ENCODE measurements at regions not wholly inside any gene's neighbourhood (a gene's known extent, or its start where the extent isn't known, plus 50 kb on each side); places are given as distances from the start of the nearest gene placed in this dataset.

DNA sequence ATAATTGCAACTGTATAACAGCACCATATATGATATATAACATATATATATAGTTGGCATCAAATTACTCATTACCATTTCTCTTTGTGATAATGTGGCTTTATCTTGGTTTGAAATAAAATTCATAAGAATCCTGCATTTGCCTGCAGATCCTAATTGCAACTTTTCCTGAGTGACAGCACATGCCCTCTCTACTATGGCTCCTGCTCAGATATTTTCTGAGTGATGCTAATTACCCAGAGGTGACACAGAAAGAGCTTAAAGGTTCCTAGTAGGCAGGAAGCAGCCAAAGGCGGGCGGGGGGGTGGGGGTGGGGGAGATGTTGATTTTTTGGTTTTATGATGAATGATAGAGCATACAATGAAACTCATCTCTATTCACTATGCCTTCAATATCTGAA is 370.6 kb downstream of the MFSD1 start:
- DNase-seq, result no peak

GRCh38 chr3:159174715-159175692 is 373.1 kb downstream of the MFSD1 start:
- DNase-seq, result no peak

DNA sequence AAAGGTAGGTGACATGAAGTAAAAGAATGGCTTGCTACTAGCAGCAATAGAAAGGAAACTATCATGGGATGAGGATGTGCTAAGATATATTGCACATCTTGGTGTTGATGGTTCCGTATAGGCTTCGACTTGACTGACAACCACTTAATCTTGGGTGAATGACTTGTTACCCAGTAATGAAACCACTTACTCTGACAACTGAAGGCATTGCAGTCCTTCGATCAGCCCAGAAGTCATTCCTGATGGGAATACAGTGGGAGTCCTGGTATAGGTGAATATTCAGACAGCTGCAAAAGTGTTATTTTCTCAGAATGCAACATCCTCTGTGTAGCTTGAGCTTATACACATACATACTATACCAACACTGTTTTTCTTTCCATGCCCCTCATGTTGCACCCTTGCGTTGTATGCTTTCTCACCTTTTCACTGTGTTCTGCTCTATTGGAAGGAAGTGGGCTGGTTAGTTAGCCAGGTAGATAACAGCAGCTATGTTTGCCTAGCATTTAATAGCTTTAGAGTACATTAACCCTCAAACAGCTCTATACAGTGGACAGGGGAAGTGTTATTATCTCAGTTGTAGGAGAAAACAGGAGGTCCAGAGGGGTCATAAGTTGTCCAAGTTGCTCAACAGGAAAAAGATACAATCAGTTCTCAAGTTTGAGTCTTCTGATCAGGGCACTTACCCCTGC is 376.5 kb downstream of the MFSD1 start:
- DNase-seq, result no peak

- no peak for DNase-seq
These were observed 381.1 kb downstream of the MFSD1 start for GRCh38 chr3:159182961-159183360.

DNA sequence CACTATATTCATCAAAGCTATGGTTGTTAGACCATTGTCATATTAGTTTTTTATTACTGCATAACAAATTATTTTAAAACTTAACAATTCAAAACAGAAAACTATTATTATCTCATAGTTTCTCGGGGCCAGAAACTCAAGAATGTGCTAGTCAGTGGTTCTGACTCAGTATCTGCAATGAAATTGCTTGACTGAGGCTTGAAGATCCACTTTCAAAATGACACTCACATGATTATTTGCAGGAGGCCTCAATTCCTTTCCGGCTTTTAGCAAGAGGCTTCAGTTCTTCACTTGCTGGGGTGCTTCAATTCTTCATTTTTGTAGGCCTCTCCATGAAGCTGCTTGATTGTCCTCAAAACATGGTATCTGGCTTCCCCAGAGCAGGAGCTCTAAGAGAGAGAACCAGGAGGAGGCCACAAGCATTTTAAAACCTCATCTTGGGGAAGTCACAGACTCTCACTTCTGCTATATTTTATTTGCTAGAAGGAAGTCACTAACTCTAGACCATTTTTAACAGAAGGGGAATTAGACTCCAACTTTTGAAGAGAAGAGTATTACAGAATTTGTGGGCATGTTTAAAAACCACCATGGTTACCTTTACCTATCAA is 383.7 kb downstream of the MFSD1 start:
- DNase-seq, result peak; percentile 45 to 49

GRCh38 chr3:159186581-159186980 is 384.7 kb downstream of the MFSD1 start:
- DNase-seq, result no peak

DNA sequence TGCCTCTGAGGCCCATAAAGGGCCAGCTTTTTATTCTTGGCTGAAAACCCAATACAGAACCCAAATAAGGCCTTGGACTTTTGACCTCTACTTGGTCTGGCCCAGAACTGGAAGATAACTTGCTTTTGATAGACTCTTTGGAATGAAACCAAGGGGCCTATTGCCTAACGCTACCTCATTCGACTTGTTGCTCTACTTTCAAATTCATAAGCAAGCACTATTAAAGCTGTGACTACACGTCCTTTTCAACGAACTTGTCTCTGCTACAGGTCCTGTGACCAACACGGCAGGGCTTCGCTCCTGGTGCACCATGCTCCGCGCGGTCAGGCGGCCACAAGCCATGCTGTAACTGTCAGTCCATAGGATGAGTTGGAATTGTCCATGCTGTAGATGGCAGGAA is 385.4 kb downstream of the MFSD1 start:
- no peak for DNase-seq

GRCh38 chr3:159187706-159188105 is 385.9 kb downstream of the MFSD1 start:
- DNase-seq, result no peak

DNA sequence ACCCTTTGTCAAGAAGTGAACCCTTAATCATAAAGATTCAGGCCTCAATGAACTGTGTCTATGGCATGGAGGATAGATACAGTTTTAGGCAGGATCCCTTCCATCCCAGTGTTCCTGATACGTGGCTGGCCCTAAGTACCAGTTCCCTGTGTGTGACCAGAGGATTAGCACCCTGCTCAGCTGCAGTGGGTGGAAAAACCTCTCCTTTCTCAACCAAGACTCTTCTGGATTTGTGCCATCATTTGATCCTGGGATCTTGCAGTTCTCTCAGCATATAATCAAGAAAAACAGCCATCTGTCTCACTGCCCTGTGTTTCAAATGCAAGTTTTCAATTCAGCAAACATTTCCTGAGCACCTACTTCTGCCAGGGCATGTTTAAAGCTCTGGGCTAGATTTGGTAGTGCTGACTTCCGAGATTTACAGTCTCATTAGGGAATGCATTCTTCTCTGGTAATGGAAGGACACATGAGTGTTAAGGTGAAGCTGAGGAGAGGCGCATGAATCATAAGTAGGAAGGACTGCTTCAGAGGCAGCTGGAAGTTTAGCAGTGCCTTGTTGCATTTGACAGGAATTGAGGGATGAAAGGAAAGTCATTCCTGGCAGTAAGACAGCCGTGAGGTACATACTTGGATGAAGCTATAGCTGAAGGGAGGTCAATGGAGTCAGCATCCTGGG is 388.3 kb downstream of the MFSD1 start:
- no peak for DNase-seq

DNA sequence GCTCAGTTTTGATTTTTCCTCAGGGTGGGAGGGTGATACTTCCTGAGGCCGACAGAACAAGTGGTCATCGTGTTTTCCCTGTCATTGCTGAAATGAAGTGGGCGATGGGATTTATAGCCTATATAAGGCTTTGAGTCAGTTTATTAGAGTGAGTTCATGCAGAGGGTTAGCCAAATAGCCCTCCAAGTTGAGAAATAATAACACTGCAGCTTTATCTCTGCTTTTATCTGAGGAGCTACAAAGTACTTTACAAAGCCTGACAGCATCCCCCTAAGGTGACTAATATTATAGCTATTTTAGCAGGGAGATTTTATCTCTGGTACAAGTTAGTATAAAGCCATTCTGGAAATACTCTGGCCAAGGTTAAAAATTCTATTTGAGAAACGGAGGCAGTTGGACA is 389.6 kb downstream of the MFSD1 start:
- no peak for DNase-seq

GRCh38 chr3:159196359-159196758 is 394.5 kb downstream of the MFSD1 start:
- DNase-seq, result no peak

GRCh38 chr3:159200176-159200575 is 398.3 kb downstream of the MFSD1 start:
- peak in 1 of 2 donors; percentile 0 for DNase-seq

DNA sequence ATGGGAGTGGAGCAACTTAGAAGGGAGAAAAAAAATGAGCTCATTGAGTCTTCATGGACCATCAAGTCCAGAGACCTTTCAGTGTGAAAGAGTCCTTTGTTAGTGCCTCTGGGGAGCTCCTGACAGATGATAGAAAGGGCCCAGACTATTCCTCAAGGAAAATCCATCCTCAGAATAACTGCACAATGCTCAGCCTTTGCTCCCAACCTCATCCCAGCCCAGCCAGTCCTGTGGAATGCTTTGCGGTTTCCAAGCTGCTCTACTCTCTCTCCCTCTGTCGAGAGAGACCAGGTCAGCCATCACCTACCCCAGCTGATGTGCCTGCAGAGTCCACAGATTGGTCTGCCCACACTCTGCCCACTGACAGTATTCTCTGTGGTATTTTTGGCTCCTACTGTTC is 406.2 kb downstream of the MFSD1 start:
- DNase-seq, result no peak

DNA sequence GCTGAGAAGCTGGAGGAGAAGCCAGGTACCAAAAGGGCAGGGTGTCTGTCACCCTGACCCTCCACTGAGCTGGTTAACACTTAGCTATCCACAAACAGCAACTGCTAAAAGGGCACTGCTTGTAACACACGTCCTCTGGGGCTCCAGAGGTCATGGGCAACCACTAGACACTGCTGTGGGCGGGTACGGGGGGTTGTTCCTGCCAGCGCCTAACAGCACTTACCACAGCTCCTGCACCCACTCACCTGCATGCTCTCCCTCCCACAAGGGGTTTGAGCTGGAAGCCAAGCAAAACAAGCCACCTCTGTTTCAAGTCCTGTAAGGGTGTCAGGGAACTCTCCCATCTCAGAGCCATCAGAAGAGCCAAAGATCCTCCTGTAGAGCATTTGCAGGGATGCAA is 407.6 kb downstream of the MFSD1 start:
- no peak for DNase-seq

GRCh38 chr3:159210336-159210735 is 408.5 kb downstream of the MFSD1 start:
- DNase-seq, result no peak

GRCh38 chr3:159216311-159216710 is 414.5 kb downstream of the MFSD1 start:
- no peak for DNase-seq

DNA sequence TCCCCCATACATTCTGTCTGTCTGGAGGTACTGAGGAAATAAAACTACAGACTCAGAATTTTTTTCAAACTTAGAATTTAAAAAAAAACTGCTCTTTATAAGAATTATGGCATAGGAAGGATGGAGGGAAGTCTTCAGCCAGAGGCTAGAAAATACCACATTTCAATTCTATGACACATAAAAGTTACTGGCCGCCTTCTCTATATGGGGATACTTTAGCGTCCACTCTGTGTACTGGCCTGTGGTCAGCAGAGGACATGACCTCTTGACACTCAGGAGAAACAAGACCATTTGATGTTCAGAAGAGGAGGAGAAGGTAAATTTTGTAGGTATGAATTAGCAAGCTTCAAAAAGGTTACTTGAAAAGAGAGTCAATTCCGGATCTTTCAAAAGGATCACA is 417.4 kb downstream of the MFSD1 start:
- DNase-seq, result no peak

DNA sequence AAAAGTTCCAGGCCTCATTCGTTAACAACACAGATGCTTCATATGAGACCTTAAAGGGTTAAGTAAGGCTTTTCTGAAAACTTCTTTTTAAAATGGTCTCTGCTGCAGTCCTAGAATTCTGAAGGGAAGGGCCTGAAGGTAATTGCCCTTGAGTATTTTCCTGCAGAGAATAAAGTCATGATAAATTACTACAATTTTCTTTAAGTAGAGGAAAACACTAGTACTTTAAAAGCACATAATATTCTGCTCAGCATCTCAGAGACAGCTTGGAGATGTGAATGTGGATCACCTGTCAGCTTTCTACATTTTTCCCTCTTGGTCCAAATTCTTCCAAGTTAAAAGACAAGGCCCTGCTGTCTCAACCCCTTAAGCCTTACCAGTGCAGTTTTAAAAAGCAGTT is 419.5 kb downstream of the MFSD1 start:
- DNase-seq, result no peak

DNA sequence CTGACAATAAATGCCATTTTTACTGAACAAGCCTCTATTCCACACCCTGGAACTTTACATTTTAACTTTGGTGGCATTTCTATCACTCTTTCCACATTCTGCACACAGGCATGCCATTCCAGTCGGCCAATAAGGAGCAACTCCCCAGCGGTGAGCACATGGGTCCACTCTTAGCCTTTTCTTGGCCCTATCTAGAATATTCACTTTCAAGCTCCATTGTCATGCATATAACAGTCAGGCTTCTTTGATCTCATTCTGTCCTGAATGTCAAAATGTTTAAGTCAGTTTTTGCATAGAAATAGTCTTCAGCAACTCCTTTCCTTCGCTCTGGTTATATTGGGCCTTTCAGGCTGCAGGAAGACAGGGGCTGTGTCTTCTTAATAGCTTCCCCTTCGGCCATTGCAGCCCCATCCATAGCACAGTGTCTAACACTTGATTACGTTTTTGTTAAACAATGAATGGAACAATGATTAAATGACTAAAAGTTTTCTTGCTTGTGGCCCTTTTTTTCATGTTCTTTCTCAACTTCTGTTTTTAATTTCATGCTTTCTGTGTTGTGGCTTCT is 427.3 kb downstream of the MFSD1 start:
- DNase-seq, result no peak

DNA sequence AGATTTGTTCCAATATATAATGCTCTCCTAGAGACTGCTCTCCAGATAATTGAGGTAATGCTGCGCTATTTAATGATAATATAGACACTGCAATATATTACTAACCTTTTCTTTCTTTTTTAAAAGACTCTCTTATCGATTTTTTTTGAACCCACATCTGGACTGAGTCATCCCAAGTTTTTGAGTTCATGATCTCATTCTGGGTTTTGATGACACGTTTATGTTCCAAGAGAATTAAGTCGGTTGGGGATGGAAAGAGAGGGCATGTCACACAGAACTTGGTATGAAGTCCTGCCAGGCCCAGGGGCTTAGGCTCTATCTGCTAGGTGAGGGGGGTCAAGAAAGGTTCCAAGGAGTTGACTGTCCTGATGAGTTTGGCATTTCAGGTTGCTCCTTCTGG is 431.1 kb downstream of the MFSD1 start:
- DNase-seq, result no peak

GRCh38 chr3:159233734-159234133 is 431.9 kb downstream of the MFSD1 start:
- no peak for DNase-seq

DNA sequence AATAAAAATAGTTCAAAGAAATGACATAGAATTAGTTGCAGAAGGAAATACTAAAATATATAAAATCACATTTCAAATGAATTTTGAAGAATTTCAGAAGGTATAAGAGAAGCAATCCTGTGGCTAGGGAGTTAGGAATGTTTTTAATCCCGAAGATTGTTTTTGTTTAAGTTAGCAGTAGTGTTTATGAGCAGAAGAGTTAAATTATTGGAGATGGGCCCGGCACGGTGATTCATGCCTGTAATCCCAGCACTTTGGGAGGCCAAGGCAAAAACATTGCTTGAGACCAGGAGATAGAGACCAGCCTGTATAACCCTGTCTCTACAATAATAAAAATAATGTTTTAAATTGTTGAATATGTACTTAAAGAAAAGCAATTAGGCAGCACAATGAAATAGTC is 432.5 kb downstream of the MFSD1 start:
- DNase-seq, result no peak

DNA sequence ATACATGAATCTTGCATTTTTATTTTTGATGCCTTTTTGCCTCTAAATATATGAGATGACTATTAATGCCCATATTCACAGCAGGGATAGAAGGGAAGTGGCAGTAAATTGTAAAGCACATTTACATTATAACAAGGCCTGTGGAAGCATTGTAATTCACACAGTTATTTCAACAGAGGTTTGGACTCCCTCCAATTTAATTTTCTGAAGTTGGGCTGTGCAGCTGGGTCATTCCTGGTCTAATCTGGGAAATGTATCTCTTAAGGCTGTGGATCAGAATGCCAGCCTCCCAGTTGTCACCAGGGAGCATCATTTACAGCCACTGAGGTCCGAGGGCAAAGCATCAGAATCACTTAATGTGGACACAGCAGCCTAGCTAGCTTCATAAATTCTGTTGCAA is 434.5 kb downstream of the MFSD1 start:
- no peak for DNase-seq
